ENCODE measurements at regions not wholly inside any gene's neighbourhood (a gene's known extent, or its start where the extent isn't known, plus 50 kb on each side); places are given as distances from the start of the nearest gene placed in this dataset.

DNA sequence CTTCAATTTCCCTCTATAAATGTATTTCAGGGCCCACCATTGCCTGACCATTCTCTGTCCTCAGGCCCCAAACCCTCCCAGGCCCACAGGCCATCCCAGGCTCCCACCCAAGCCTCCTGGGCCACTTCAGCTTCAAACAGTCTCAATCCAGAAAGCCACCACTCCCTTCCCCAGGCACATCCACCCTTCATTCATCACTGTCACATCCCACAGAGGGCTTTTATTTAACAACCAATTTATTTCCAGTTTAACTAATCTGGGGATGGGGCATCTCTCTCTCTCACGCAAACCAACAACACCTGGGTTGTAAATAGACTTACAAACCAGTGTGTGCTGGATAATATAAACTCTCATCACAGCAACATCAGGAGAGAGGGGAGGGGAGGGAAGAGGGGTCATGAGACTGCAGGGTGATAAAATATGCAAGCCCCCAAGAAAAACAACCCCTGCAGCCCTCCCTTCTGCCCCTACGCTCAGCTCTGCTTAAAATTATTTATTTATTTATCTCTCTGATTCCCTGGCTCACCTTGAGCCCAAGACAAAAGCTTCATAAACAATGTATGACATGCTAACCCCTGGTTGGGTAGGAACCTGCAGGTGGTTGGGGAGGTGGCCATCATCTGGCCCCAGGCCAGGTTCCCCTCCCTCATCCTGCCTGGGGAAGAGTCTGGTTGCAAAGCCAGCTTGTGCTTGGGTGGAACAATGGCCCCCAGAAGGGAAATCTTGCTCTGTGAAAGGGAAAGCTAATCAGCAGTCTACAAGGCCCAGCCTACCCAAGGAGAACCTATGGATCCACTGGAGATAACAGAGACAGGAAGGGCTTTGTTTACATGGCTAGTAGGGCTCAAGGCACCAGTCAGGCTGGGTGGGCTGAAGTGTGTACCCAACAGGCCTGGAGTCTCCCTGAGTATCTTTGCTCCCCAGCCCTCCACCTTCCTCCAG lies 359.2 kb downstream of the BUD13 start:
- intact Hi-C loops (cut with DNase I), result no loop called here

DNA sequence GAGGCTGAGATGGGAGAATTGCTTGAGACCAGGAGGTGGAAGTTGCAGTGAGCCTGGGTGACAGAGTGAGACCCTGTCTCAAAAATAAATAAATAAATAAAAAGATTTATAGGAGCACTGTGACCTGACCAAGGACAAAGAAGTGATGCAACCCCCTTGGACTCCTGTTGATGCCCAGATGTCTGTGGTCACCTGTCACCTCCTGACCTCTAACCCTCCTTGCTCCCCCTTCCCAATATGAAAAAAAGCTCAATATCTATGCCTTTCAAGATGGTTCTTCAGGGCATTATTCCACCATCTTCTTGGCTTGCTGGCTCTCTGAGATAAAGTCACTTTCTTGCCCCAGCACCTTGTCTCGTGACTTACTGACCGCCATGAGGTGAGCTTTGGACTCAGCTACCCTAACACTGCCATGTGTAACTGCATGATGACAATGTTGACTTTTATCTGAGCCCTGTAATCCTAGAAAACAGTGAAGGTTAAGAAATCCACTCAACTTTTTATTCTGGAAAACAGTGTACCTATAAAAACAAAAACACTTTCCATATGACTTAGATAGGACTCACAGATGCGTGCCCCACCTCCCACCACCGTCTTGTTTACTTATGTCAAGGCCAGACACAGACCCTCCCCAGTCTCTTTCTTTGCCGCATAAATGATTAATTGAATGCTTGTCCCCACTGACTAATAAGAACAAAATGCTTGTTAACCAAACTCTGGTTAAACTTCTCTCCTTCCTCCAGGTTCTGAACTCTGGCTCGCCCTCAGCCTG lies 360.5 kb downstream of the BUD13 start:
- H3K36me3 ChIP-seq (ENCODE audit: insufficient read depth in 1 of 2, low read depth in 1 of 2), result no peaks in the 10 kb centered on the region
- no peaks in the 10 kb centered on the region for H3K4me1 ChIP-seq
- H3K27me3 ChIP-seq (ENCODE audit: insufficient read depth in 3 of 3, low read length in 2 of 3), result no peaks in the 10 kb centered on the region
- H3K4me3 ChIP-seq, result no peak overlapping the region
- DNase-seq, result no peak
- H3K27ac ChIP-seq, result no peak overlapping the region
- ATAC-seq, result no peak
- WGBS, 3 donors, result 74 to 76% (median 75%) methylated on average over 6 of the region's 6 CpGs
- intact Hi-C loops (cut with DNase I), result no loop called here
- no peaks in the 10 kb centered on the region for H3K9me3 ChIP-seq
- TF ChIP-seq, protein P1, sequence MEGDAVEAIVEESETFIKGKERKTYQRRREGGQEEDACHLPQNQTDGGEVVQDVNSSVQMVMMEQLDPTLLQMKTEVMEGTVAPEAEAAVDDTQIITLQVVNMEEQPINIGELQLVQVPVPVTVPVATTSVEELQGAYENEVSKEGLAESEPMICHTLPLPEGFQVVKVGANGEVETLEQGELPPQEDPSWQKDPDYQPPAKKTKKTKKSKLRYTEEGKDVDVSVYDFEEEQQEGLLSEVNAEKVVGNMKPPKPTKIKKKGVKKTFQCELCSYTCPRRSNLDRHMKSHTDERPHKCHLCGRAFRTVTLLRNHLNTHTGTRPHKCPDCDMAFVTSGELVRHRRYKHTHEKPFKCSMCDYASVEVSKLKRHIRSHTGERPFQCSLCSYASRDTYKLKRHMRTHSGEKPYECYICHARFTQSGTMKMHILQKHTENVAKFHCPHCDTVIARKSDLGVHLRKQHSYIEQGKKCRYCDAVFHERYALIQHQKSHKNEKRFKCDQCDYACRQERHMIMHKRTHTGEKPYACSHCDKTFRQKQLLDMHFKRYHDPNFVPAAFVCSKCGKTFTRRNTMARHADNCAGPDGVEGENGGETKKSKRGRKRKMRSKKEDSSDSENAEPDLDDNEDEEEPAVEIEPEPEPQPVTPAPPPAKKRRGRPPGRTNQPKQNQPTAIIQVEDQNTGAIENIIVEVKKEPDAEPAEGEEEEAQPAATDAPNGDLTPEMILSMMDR (IDR thresholded peaks at IDR 0.05), result no peak

More for the DNA sequence above, 359.2 kb downstream of the BUD13 start:
- DNase-seq, result no peak
- 94 to 97% (median 94%) methylated on average over 2 of the region's 2 CpGs for WGBS, 3 donors
- Histone ChIP-seq H3K36me3 (ENCODE audit: insufficient read depth in 1 of 2, low read depth in 1 of 2) (no peaks in the 10 kb centered on the region), H3K4me1 (no peaks in the 10 kb centered on the region), H3K9me3 (no peaks in the 10 kb centered on the region), H3K27me3 (ENCODE audit: insufficient read depth in 3 of 3, low read length in 2 of 3) (no peaks in the 10 kb centered on the region), H3K4me3 (no peak overlapping the region), H3K27ac (no peak overlapping the region)
- TF ChIP-seq, protein P1 (IDR thresholded peaks at IDR 0.05), result no peak
- no peak for ATAC-seq

DNA sequence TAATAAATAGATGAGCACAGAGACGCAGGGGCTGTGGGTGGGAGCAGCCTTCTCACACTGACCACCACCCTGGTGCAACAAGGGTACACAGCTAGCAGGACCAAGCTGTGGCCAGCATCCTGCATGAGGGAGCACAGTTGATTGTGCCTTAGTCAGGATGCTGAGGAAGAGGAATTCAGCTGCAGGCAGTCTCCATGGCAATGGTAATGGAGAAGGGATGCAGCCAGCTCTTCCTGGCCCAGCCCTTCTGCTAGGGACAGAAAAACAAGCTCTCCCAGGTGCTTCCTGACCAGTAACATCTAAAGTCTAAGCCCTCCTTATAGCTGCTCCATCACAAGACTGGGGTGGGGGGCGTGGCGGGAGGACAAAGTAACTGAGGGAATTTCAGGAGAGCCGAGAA lies 363.5 kb downstream of the BUD13 start:
- ATAC-seq (no peak), DNase-seq (no peak)
- no peaks in the 10 kb centered on the region for H3K27me3 ChIP-seq (ENCODE audit: insufficient read depth in 3 of 3, low read length in 2 of 3)
- H3K9me3 ChIP-seq, result no peaks in the 10 kb centered on the region
- H3K4me3 ChIP-seq, result no peak overlapping the region
- no peaks in the 10 kb centered on the region for H3K36me3 ChIP-seq (ENCODE audit: insufficient read depth in 1 of 2, low read depth in 1 of 2)
- WGBS, 3 donors, result 62 to 63% (median 62%) methylated on average over 4 of the region's 4 CpGs
- TF ChIP-seq, protein P1 (IDR thresholded peaks at IDR 0.05), result no peak
- H3K27ac ChIP-seq, result no peak overlapping the region
- intact Hi-C loops (cut with DNase I), result no loop called here
- H3K4me1 ChIP-seq, result no peaks in the 10 kb centered on the region

DNA sequence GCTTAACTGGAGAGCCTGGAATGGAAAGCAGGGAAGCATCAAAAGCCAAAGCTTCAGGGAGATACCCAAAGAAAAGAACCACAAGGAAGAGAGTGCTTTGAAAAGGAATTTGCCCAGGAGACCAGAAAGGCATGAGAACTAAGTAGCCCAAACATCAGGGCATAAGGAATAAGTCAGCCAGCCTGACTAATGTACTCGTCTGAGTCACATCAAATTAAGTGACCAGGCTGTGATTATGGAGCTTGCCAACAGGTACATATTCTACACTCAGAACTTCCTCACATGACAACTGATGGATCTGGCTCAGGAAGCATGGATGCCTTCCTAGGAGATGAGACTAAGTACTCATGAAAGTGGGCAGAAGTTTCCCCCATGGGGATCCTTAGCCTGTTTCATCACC lies 366.7 kb downstream of the BUD13 start:
- H3K4me3 ChIP-seq, result no peak overlapping the region
- no peak overlapping the region for H3K27ac ChIP-seq
- WGBS, 3 donors, result 45 to 52% (median 50%) methylated on average over 1 of the region's 1 CpG
- H3K27me3 ChIP-seq (ENCODE audit: insufficient read depth in 3 of 3, low read length in 2 of 3), result no peaks in the 10 kb centered on the region
- TF ChIP-seq, protein P1 (IDR thresholded peaks at IDR 0.05), result no peak
- no peaks in the 10 kb centered on the region for H3K9me3 ChIP-seq
- H3K36me3 ChIP-seq (ENCODE audit: insufficient read depth in 1 of 2, low read depth in 1 of 2), result no peaks in the 10 kb centered on the region
- intact Hi-C loops (cut with DNase I), result no loop called here
- no peak for ATAC-seq
- no peak for DNase-seq
- H3K4me1 ChIP-seq, result no peaks in the 10 kb centered on the region
